Activated T-cell treated with anti-CD3 and anti-CD28 coated beads, Interleukin-2, amount 50 U/mL, for 4 hours (primary cell): ENCODE measurements at regions not wholly inside any gene's neighbourhood (a gene's known extent, or its start where the extent isn't known, plus 50 kb on each side); places are given as distances from the start of the nearest gene placed in this dataset.

ENCODE experiments used
- ATAC-seq, 2 donors: fragments of 200-7000 bp; cut with Tn5 transposase; one replicate each; pipeline ENCODE4 v1.10.0; 2021
- DNase-seq: peaks from one replicate; pipeline ENCODE4 v3.0.0-alpha.2; 2020
- H3K27me3 Mint-ChIP-seq: one replicate; pipeline ENCODE4 v1.8.0; 2021; ENCODE audit warnings: low read depth, mixed read lengths
- H3K36me3 Mint-ChIP-seq: one replicate; pipeline ENCODE4 v1.8.0; 2022; ENCODE audit warnings: mixed read lengths; ENCODE audit not compliant: insufficient read depth
- H3K4me1 Mint-ChIP-seq: one replicate; pipeline ENCODE4 v1.8.0; 2021; ENCODE audit warnings: low read depth, mixed read lengths
- H3K4me3 Mint-ChIP-seq: one replicate; pipeline ENCODE4 v1.8.0; 2021; ENCODE audit warnings: mild to moderate bottlenecking, moderate library complexity, mixed read lengths
- H3K9me3 Mint-ChIP-seq: one replicate; pipeline ENCODE4 v1.8.0; 2021; ENCODE audit warnings: mixed read lengths

- Mint-ChIP-seq H3K9me3 (peaks cover 9% of the 10 kb centered on the region), H3K36me3 (peaks cover 2% of the 10 kb centered on the region), H3K4me3 (peak overlapping the region; percentile 66), H3K4me1 (peaks cover 68% of the 10 kb centered on the region), H3K27me3 (no peaks in the 10 kb centered on the region)
- ATAC-seq (peak; percentile 80 to 83), DNase-seq (peak; percentile 41)
Observed at GRCh38 chr13:40206241-40207000, 460.0 kb downstream of the FOXO1 start.

GRCh38 chr13:40207001-40207478 is 459.4 kb downstream of the FOXO1 start:
- peaks cover 15% of the 10 kb centered on the region for H3K9me3 Mint-ChIP-seq
- H3K27me3 Mint-ChIP-seq = no peaks in the 10 kb centered on the region
- DNase-seq (no peak), ATAC-seq (peak; percentile 15 to 29)
- H3K4me3 Mint-ChIP-seq = peak overlapping the region; percentile 66
- peaks cover 2% of the 10 kb centered on the region for H3K36me3 Mint-ChIP-seq
- H3K4me1 Mint-ChIP-seq = peaks cover 74% of the 10 kb centered on the region

GRCh38 chr13:40208517-40208916 is 457.9 kb downstream of the FOXO1 start:
- peaks cover 76% of the 10 kb centered on the region for H3K4me1 Mint-ChIP-seq
- H3K36me3 Mint-ChIP-seq = peaks cover 2% of the 10 kb centered on the region
- DNase-seq (no peak), ATAC-seq (no peak)
- H3K9me3 Mint-ChIP-seq = peaks cover 19% of the 10 kb centered on the region
- H3K4me3 Mint-ChIP-seq = no peak overlapping the region
- no peaks in the 10 kb centered on the region for H3K27me3 Mint-ChIP-seq

- peaks cover 61% of the 10 kb centered on the region for H3K4me1 Mint-ChIP-seq
- peaks cover 18% of the 10 kb centered on the region for H3K9me3 Mint-ChIP-seq
- no peak overlapping the region for H3K4me3 Mint-ChIP-seq
- H3K27me3 Mint-ChIP-seq = no peaks in the 10 kb centered on the region
- ATAC-seq (no peak), DNase-seq (no peak)
- peaks cover 2% of the 10 kb centered on the region for H3K36me3 Mint-ChIP-seq
Observed at GRCh38 chr13:40210865-40211585, 455.4 kb downstream of the FOXO1 start.

- peaks cover 57% of the 10 kb centered on the region for H3K4me1 Mint-ChIP-seq
- no peaks in the 10 kb centered on the region for H3K27me3 Mint-ChIP-seq
- peaks cover 19% of the 10 kb centered on the region for H3K9me3 Mint-ChIP-seq
- no peak for ATAC-seq
- H3K4me3 Mint-ChIP-seq = no peak overlapping the region
- H3K36me3 Mint-ChIP-seq = peaks cover 2% of the 10 kb centered on the region
- DNase-seq = no peak
Observed at GRCh38 chr13:40211586-40211968, 454.9 kb downstream of the FOXO1 start.

- peaks cover 18% of the 10 kb centered on the region for H3K9me3 Mint-ChIP-seq
- H3K27me3 Mint-ChIP-seq = no peaks in the 10 kb centered on the region
- H3K4me1 Mint-ChIP-seq = peaks cover 55% of the 10 kb centered on the region
- no peak overlapping the region for H3K4me3 Mint-ChIP-seq
- no peaks in the 10 kb centered on the region for H3K36me3 Mint-ChIP-seq
- DNase-seq (no peak), ATAC-seq (no peak)
Observed at GRCh38 chr13:40213779-40214178, 452.7 kb downstream of the FOXO1 start.

- peaks cover 18% of the 10 kb centered on the region for H3K9me3 Mint-ChIP-seq
- DNase-seq (no peak), ATAC-seq (no peak)
- H3K4me3 Mint-ChIP-seq = no peak overlapping the region
- H3K36me3 Mint-ChIP-seq = no peaks in the 10 kb centered on the region
- H3K4me1 Mint-ChIP-seq = peaks cover 53% of the 10 kb centered on the region
- H3K27me3 Mint-ChIP-seq = no peaks in the 10 kb centered on the region
Observed at GRCh38 chr13:40215311-40215710, 451.1 kb downstream of the FOXO1 start.

GRCh38 chr13:40215747-40216146 is 450.7 kb downstream of the FOXO1 start:
- no peaks in the 10 kb centered on the region for H3K27me3 Mint-ChIP-seq
- ATAC-seq (no peak), DNase-seq (no peak)
- H3K9me3 Mint-ChIP-seq = peaks cover 18% of the 10 kb centered on the region
- no peak overlapping the region for H3K4me3 Mint-ChIP-seq
- H3K36me3 Mint-ChIP-seq = no peaks in the 10 kb centered on the region
- peaks cover 57% of the 10 kb centered on the region for H3K4me1 Mint-ChIP-seq

GRCh38 chr13:40217675-40218074 is 448.8 kb downstream of the FOXO1 start:
- no peak overlapping the region for H3K4me3 Mint-ChIP-seq
- no peak for DNase-seq
- peaks cover 11% of the 10 kb centered on the region for H3K9me3 Mint-ChIP-seq
- peaks cover 59% of the 10 kb centered on the region for H3K4me1 Mint-ChIP-seq
- H3K36me3 Mint-ChIP-seq = no peaks in the 10 kb centered on the region
- no peaks in the 10 kb centered on the region for H3K27me3 Mint-ChIP-seq
- ATAC-seq = no peak

GRCh38 chr13:40220299-40220935 is 446.0 kb downstream of the FOXO1 start:
- Mint-ChIP-seq H3K4me1 (peaks cover 61% of the 10 kb centered on the region), H3K9me3 (peaks cover 4% of the 10 kb centered on the region), H3K27me3 (no peaks in the 10 kb centered on the region), H3K4me3 (no peak overlapping the region), H3K36me3 (no peaks in the 10 kb centered on the region)
- peak; percentile 44 to 58 for ATAC-seq
- DNase-seq = no peak

- peaks cover 4% of the 10 kb centered on the region for H3K9me3 Mint-ChIP-seq
- peaks cover 57% of the 10 kb centered on the region for H3K4me1 Mint-ChIP-seq
- no peak for DNase-seq
- H3K4me3 Mint-ChIP-seq = peak overlapping the region; percentile 33
- no peak for ATAC-seq
- H3K36me3 Mint-ChIP-seq = no peaks in the 10 kb centered on the region
- no peaks in the 10 kb centered on the region for H3K27me3 Mint-ChIP-seq
Observed at GRCh38 chr13:40221131-40221459, 445.3 kb downstream of the FOXO1 start.

GRCh38 chr13:40221460-40222201 is 444.8 kb downstream of the FOXO1 start:
- Mint-ChIP-seq H3K9me3 (peaks cover 3% of the 10 kb centered on the region), H3K4me3 (peak overlapping the region; percentile 33), H3K4me1 (peaks cover 56% of the 10 kb centered on the region), H3K36me3 (no peaks in the 10 kb centered on the region), H3K27me3 (no peaks in the 10 kb centered on the region)
- DNase-seq (no peak), ATAC-seq (peak; percentile 74 to 78)

GRCh38 chr13:40223585-40223984 is 442.9 kb downstream of the FOXO1 start:
- H3K36me3 Mint-ChIP-seq = no peaks in the 10 kb centered on the region
- H3K4me3 Mint-ChIP-seq = no peak overlapping the region
- no peak for DNase-seq
- no peak for ATAC-seq
- no peaks in the 10 kb centered on the region for H3K27me3 Mint-ChIP-seq
- no peaks in the 10 kb centered on the region for H3K9me3 Mint-ChIP-seq
- peaks cover 41% of the 10 kb centered on the region for H3K4me1 Mint-ChIP-seq

- no peaks in the 10 kb centered on the region for H3K27me3 Mint-ChIP-seq
- ATAC-seq = no peak
- H3K36me3 Mint-ChIP-seq = no peaks in the 10 kb centered on the region
- no peak overlapping the region for H3K4me3 Mint-ChIP-seq
- H3K4me1 Mint-ChIP-seq = peaks cover 23% of the 10 kb centered on the region
- no peaks in the 10 kb centered on the region for H3K9me3 Mint-ChIP-seq
- DNase-seq = no peak
Observed at GRCh38 chr13:40228496-40228895, 437.9 kb downstream of the FOXO1 start.
